GM11168 (cell line): ENCODE measurements at regions not wholly inside any gene's neighbourhood (a gene's known extent, or its start where the extent isn't known, plus 50 kb on each side); places are given as distances from the start of the nearest gene placed in this dataset.

Experiments
- in situ Hi-C: fragments of 300-500 bp; cut with MboI; formaldehyde crosslinking; loops from one replicate; pipeline ENCODE4 v1.12.0; 2022; ENCODE audit warnings: low sequenced_read_pairs; ENCODE audit not compliant: unreplicated experiment

- in situ Hi-C loops = no loop called here
Observed at GRCh38 chr7:45501791-45502190, 72.4 kb upstream of the ADCY1 start.

- in situ Hi-C loops = no loop called here
Observed at GRCh38 chr7:45506059-45506458, 68.1 kb upstream of the ADCY1 start.

- in situ Hi-C loops = no loop called here
Observed at GRCh38 chr7:45509222-45509621, 64.9 kb upstream of the ADCY1 start.

GRCh38 chr7:45511721-45512597 lies 62.2 kb upstream of the ADCY1 start:
- in situ Hi-C loops = no loop called here

- in situ Hi-C loops = no loop called here
Observed at GRCh38 chr7:45514944-45515343, 59.2 kb upstream of the ADCY1 start.

- in situ Hi-C loops = no loop called here
Observed at GRCh38 chr7:45515346-45515745, 58.8 kb upstream of the ADCY1 start.
